ENCODE measurements at regions not wholly inside any gene's neighbourhood (a gene's known extent, or its start where the extent isn't known, plus 50 kb on each side); places are given as distances from the start of the nearest gene placed in this dataset.

DNA sequence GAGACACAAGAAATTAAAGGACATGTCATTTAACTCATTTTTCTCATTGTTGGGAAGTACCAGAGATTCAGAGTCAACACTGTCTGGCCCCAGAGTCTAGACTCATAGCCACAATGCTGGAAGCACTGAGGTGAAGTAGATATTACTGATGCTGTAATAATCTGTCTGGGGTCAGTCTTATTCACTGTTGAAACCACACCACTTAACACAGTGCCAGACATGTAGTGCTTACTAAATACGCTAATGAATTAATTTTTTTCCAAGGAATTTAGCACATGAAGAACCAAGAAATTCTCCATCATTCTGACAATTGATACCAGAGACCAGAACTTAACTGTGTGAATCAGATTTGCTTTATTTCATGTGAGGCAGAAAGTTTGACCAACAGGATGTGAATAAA lies 150.8 kb upstream of the STAC start:
- intact Hi-C loops (cut with micrococcal nuclease) = no loop called here
- Histone ChIP-seq H3K4me1 (ENCODE audit: control insufficient read depth in 2 of 2, insufficient read depth in 2 of 2, low read length in 2 of 2) (no peaks in the 10 kb centered on the region), H3K27me3 (ENCODE audit: control insufficient read depth in 2 of 2, insufficient read depth in 2 of 2, low read length in 2 of 2) (no peaks in the 10 kb centered on the region), H3K27ac (ENCODE audit: low read depth, low read length) (no peak overlapping the region), H3K4me3 (ENCODE audit: low read length) (no peak overlapping the region), H3K36me3 (ENCODE audit: control insufficient read depth in 2 of 3, insufficient read depth in 3 of 3, low read length in 3 of 3) (no peaks in the 10 kb centered on the region), H3K9me3 (ENCODE audit: control insufficient read depth in 2 of 3, low read length in 3 of 3) (no peaks in the 10 kb centered on the region)
- H3K27me3 Mint-ChIP-seq = peaks cover 0 to 10% (median 5%) of the 10 kb centered on the region in 5 donors
- CTCF ChIA-PET = no interaction called here
- DNase-seq (no peak), ATAC-seq (no peak)
- H3K4me3 Mint-ChIP-seq = no peak overlapping the region
- no peaks in the 10 kb centered on the region for H3K36me3 Mint-ChIP-seq
- POLR2A ChIA-PET = no interaction called here
- H3K4me1 Mint-ChIP-seq = no peaks in the 10 kb centered on the region
- H3K9me3 Mint-ChIP-seq = peaks cover 0 to 15% (median 6%) of the 10 kb centered on the region in 11 donors
- H3K27ac Mint-ChIP-seq = no peak overlapping the region

DNA sequence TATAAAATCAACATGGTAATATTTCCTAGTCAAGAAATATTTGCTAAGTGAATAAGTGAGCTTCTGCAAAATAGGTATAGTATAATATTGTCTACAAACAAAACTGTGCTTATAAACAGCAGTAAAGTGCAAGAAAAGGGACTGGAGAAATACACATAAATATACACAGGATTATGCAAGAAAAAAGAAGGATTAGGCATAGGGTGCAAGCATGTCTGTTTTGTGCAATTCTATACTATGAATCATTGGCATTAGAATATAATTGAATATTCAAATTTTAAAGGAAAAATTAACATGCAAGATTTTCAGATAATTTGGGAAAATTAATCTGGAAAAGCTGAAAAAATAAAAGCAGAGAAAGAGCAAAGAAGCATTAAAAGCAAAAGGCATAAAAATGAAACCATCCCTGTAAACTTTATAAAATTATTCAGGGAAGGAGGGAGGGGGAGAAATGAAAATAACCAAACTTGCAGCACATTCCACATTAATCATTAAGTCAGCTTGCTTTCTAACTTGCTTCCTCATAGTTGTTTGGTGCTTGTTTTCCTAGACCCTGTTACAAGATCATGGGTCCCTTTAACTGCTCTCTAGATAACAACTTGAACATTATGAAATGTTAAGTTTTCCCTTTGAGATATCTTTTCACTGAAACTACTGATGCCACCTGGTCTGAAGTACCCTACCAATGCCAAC lies 147.4 kb upstream of the STAC start:
- ATAC-seq (no peak), DNase-seq (no peak)
- Histone ChIP-seq H3K27me3 (ENCODE audit: control insufficient read depth in 2 of 2, insufficient read depth in 2 of 2, low read length in 2 of 2) (no peaks in the 10 kb centered on the region), H3K4me1 (ENCODE audit: control insufficient read depth in 2 of 2, insufficient read depth in 2 of 2, low read length in 2 of 2) (no peaks in the 10 kb centered on the region), H3K4me3 (ENCODE audit: low read length) (no peak overlapping the region), H3K9me3 (ENCODE audit: control insufficient read depth in 2 of 3, low read length in 3 of 3) (no peaks in the 10 kb centered on the region), H3K36me3 (ENCODE audit: control insufficient read depth in 2 of 3, insufficient read depth in 3 of 3, low read length in 3 of 3) (no peaks in the 10 kb centered on the region), H3K27ac (ENCODE audit: low read depth, low read length) (no peak overlapping the region)
- no peaks in the 10 kb centered on the region for H3K36me3 Mint-ChIP-seq
- ChIA-PET CTCF (no interaction called here), POLR2A (no interaction called here)
- H3K27ac Mint-ChIP-seq = no peak overlapping the region
- no peaks in the 10 kb centered on the region for H3K27me3 Mint-ChIP-seq
- peaks cover 0 to 27% (median 6%) of the 10 kb centered on the region in 11 donors for H3K9me3 Mint-ChIP-seq
- H3K4me3 Mint-ChIP-seq = no peak overlapping the region
- intact Hi-C loops (cut with micrococcal nuclease) = no loop called here
- H3K4me1 Mint-ChIP-seq = no peaks in the 10 kb centered on the region

DNA sequence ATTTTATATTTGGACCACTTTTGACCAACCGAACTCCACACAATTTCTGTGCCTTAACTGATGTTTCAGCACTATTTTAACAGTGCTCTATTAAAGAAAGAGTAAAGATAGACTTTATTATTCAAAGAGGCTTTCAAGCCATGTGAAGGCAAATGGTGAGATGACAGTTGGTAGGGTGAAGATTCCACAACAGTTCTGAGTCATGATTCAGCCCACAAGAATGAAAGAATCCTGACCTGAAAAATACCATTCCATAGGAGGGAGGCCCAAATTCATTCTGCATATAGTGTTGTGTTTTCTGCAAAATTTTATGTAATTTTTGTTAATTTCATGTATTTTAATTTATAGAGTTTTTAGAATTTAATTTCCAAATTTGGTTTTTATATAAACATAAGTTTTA lies 135.6 kb upstream of the STAC start:
- no peaks in the 10 kb centered on the region for H3K4me1 ChIP-seq (ENCODE audit: control insufficient read depth in 2 of 2, insufficient read depth in 2 of 2, low read length in 2 of 2)
- peaks cover 0 to 7% (median 0%) of the 10 kb centered on the region in 11 donors for H3K9me3 Mint-ChIP-seq
- no peak overlapping the region for H3K4me3 ChIP-seq (ENCODE audit: low read length)
- no peaks in the 10 kb centered on the region for H3K36me3 Mint-ChIP-seq
- DNase-seq = no peak
- H3K4me1 Mint-ChIP-seq = no peaks in the 10 kb centered on the region
- no peak overlapping the region for H3K4me3 Mint-ChIP-seq
- CTCF ChIA-PET = no interaction called here
- H3K36me3 ChIP-seq (ENCODE audit: control insufficient read depth in 2 of 3, insufficient read depth in 3 of 3, low read length in 3 of 3) = no peaks in the 10 kb centered on the region
- ATAC-seq = no peak
- no peaks in the 10 kb centered on the region for H3K9me3 ChIP-seq (ENCODE audit: control insufficient read depth in 2 of 3, low read length in 3 of 3)
- no peak overlapping the region for H3K27ac ChIP-seq (ENCODE audit: low read depth, low read length)
- intact Hi-C loops (cut with micrococcal nuclease) = no loop called here
- H3K27me3 Mint-ChIP-seq = no peaks in the 10 kb centered on the region
- POLR2A ChIA-PET = no interaction called here
- no peaks in the 10 kb centered on the region for H3K27me3 ChIP-seq (ENCODE audit: control insufficient read depth in 2 of 2, insufficient read depth in 2 of 2, low read length in 2 of 2)
- H3K27ac Mint-ChIP-seq = no peak overlapping the region

DNA sequence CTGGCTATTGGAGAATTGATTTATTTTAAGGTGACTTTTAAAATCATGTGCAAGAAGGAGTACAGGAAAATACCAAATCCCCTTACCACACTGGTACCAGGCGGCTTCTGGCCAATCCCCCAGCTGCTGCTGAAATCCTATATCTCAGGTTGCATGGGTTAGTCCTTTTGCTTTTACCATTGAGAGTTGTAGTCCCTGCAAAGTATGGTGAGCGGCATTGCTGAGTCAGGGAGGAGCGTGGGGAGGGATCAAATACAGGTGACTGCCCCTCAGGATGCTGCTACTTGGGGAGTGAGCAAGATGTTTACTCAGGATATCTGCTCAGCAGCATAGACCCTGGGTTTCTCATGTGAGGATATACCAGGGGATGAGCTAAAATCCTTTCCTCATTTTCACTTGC lies 131.9 kb upstream of the STAC start:
- CTCF ChIA-PET = no interaction called here
- ATAC-seq = no peak
- intact Hi-C loops (cut with micrococcal nuclease) = no loop called here

DNA sequence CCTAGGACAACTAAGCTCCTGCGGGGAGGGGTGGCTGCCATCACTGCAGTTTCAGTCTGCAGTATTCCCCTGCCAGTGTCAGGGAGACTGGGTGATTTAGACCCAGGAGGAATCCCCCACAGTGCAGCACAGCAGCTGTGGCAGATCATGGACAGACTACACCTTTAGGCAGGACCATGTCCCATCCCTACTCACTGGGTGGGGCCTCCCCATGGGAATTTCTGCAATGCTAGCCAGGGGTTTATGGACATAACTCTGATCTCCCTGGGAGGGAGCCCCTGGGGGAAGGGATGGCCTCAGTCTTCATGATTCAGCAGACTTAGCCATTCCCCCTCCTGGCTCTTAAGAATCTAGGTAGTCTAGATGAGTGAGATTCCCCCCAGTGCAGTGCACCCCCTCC lies 130.1 kb upstream of the STAC start:
- H3K4me3 Mint-ChIP-seq = no peak overlapping the region
- H3K36me3 ChIP-seq (ENCODE audit: control insufficient read depth in 2 of 3, insufficient read depth in 3 of 3, low read length in 3 of 3) = no peaks in the 10 kb centered on the region
- no peaks in the 10 kb centered on the region for H3K27me3 Mint-ChIP-seq
- intact Hi-C loops (cut with micrococcal nuclease) = no loop called here
- ChIA-PET CTCF (no interaction called here), POLR2A (no interaction called here)
- no peak for ATAC-seq
- H3K27me3 ChIP-seq (ENCODE audit: control insufficient read depth in 2 of 2, insufficient read depth in 2 of 2, low read length in 2 of 2) = no peaks in the 10 kb centered on the region
- H3K4me1 Mint-ChIP-seq = no peaks in the 10 kb centered on the region
- H3K27ac Mint-ChIP-seq = no peak overlapping the region
- H3K9me3 ChIP-seq (ENCODE audit: control insufficient read depth in 2 of 3, low read length in 3 of 3) = peaks cover 0 to 6% (median 0%) of the 10 kb centered on the region in 3 experiments
- H3K36me3 Mint-ChIP-seq = peaks cover 0 to 11% (median 0%) of the 10 kb centered on the region in 5 donors
- H3K4me1 ChIP-seq (ENCODE audit: control insufficient read depth in 2 of 2, insufficient read depth in 2 of 2, low read length in 2 of 2) = no peaks in the 10 kb centered on the region
- peaks cover 6 to 34% (median 15%) of the 10 kb centered on the region in 11 donors for H3K9me3 Mint-ChIP-seq
- no peak overlapping the region for H3K27ac ChIP-seq (ENCODE audit: low read depth, low read length)
- H3K4me3 ChIP-seq (ENCODE audit: low read length) = no peak overlapping the region
- DNase-seq = no peak

More for the DNA sequence above, 131.9 kb upstream of the STAC start:
- Mint-ChIP-seq H3K27ac (no peak overlapping the region), H3K36me3 (peaks cover 0 to 11% (median 0%) of the 10 kb centered on the region in 5 donors), H3K27me3 (no peaks in the 10 kb centered on the region), H3K4me3 (no peak overlapping the region), H3K4me1 (no peaks in the 10 kb centered on the region), H3K9me3 (peaks cover 5 to 29% (median 11%) of the 10 kb centered on the region in 11 donors)
- Histone ChIP-seq H3K4me3 (ENCODE audit: low read length) (no peak overlapping the region), H3K4me1 (ENCODE audit: control insufficient read depth in 2 of 2, insufficient read depth in 2 of 2, low read length in 2 of 2) (no peaks in the 10 kb centered on the region), H3K9me3 (ENCODE audit: control insufficient read depth in 2 of 3, low read length in 3 of 3) (peaks cover 0 to 6% (median 0%) of the 10 kb centered on the region in 3 experiments), H3K27me3 (ENCODE audit: control insufficient read depth in 2 of 2, insufficient read depth in 2 of 2, low read length in 2 of 2) (no peaks in the 10 kb centered on the region), H3K36me3 (ENCODE audit: control insufficient read depth in 2 of 3, insufficient read depth in 3 of 3, low read length in 3 of 3) (no peaks in the 10 kb centered on the region), H3K27ac (ENCODE audit: low read depth, low read length) (no peak overlapping the region)
- DNase-seq = no peak
- POLR2A ChIA-PET = no interaction called here

DNA sequence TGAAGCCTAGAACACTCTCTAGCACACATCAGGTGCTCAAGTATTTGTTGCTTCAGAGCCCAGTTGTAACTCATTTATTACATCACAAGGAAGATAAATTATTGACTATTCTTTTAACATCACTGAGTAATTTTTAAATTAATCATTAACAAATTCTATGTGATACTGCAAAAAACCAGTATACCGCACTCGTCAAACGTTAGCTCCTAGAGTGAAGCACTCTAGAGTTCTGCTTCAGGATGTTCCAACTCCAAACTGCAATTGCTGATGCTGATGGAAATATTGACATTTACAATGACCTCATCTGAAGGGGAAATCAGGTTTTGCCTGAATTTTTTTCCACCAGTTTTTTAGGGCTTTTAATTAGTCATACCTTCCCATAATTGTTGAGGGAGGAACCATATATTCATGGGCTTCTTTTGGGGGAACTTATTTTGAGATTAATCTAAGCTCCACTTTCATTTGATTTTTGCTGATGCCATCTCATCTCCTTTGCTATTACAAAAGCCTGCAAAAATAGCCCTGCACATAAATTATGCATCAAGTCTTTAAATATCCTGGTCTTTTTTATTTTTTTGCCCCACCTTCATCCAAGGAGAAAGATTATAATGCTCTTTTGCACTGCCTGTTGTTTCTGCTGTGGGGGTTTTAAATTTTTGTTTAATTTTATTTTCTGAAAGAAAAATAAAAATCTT lies 123.0 kb upstream of the STAC start:
- H3K27ac ChIP-seq (ENCODE audit: low read depth, low read length) = no peak overlapping the region
- ChIA-PET CTCF (no interaction called here), POLR2A (no interaction called here)
- H3K4me3 ChIP-seq (ENCODE audit: low read length) = no peak overlapping the region
- no peaks in the 10 kb centered on the region for H3K27me3 ChIP-seq (ENCODE audit: control insufficient read depth in 2 of 2, insufficient read depth in 2 of 2, low read length in 2 of 2)
- H3K4me1 Mint-ChIP-seq = no peaks in the 10 kb centered on the region
- no peak overlapping the region for H3K27ac Mint-ChIP-seq
- no peak overlapping the region for H3K4me3 Mint-ChIP-seq
- no peaks in the 10 kb centered on the region for H3K27me3 Mint-ChIP-seq
- H3K9me3 Mint-ChIP-seq = peaks cover 0 to 19% (median 14%) of the 10 kb centered on the region in 11 donors
- H3K36me3 ChIP-seq (ENCODE audit: control insufficient read depth in 2 of 3, insufficient read depth in 3 of 3, low read length in 3 of 3) = no peaks in the 10 kb centered on the region
- ATAC-seq (no peak), DNase-seq (no peak)
- no peaks in the 10 kb centered on the region for H3K4me1 ChIP-seq (ENCODE audit: control insufficient read depth in 2 of 2, insufficient read depth in 2 of 2, low read length in 2 of 2)
- intact Hi-C loops (cut with micrococcal nuclease) = no loop called here
- H3K9me3 ChIP-seq (ENCODE audit: control insufficient read depth in 2 of 3, low read length in 3 of 3) = no peaks in the 10 kb centered on the region
- H3K36me3 Mint-ChIP-seq = peaks cover 0 to 5% (median 0%) of the 10 kb centered on the region in 5 donors

DNA sequence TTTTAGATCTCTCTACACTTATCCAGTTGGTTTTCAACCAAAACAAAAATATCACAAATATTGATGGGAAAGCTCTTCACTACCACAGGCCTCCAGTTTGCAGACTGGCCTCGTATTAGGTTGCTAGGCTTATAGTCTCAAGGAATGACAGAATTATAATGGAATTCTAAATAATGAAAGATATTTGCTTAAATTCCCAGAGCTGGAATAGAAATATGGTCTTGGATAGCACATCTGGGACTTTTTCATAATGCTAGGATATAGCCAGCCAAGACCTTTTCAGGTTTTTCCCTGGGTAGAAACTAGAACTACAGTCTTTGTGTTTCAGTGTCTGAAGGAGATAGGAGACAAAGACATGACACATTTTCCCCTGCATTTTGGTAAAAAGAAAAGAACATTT lies 121.9 kb upstream of the STAC start:
- intact Hi-C loops (cut with micrococcal nuclease) = no loop called here
- Histone ChIP-seq H3K9me3 (ENCODE audit: control insufficient read depth in 2 of 3, low read length in 3 of 3) (no peaks in the 10 kb centered on the region), H3K27ac (ENCODE audit: low read depth, low read length) (no peak overlapping the region), H3K36me3 (ENCODE audit: control insufficient read depth in 2 of 3, insufficient read depth in 3 of 3, low read length in 3 of 3) (no peaks in the 10 kb centered on the region), H3K4me1 (ENCODE audit: control insufficient read depth in 2 of 2, insufficient read depth in 2 of 2, low read length in 2 of 2) (no peaks in the 10 kb centered on the region), H3K27me3 (ENCODE audit: control insufficient read depth in 2 of 2, insufficient read depth in 2 of 2, low read length in 2 of 2) (no peaks in the 10 kb centered on the region), H3K4me3 (ENCODE audit: low read length) (no peak overlapping the region)
- Mint-ChIP-seq H3K4me1 (no peaks in the 10 kb centered on the region), H3K4me3 (no peak overlapping the region), H3K27ac (no peak overlapping the region), H3K9me3 (peaks cover 0 to 17% (median 7%) of the 10 kb centered on the region in 11 donors), H3K36me3 (no peaks in the 10 kb centered on the region), H3K27me3 (no peaks in the 10 kb centered on the region)
- DNase-seq = no peak
- POLR2A ChIA-PET = no interaction called here
- CTCF ChIA-PET = no interaction called here
- no peak for ATAC-seq
